ENCODE measurements at regions not wholly inside any gene's neighbourhood (a gene's known extent, or its start where the extent isn't known, plus 50 kb on each side); places are given as distances from the start of the nearest gene placed in this dataset.

DNA sequence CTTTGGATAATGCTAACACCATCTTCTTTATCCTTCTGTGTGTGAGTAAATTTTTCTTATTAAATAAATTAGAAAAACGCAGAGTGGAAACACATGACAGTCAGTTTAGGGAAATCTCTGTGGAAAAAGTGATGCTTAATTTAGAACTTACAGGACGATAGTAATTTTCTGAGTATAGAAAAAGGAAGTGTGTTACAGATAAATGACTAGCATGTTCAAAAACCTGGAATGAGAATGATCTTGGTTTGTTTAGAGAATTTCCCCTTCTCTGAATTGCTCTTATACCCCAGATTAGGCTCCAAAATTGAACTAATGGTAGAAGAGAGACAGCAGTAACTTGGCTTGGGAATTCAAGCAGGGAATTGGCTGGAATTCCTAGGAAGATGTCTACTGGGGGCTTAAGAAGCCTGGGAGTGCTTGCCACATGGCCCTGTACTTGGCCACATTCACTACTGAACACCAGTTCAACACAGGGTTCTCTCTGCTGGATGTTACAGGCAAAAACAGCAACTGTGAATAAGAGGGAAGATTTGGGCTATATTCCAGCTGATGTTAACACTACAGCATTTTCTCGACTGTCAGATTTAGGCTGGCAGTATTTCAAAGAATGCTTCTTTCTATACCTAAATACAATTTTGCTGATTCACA, 1004.2 kb downstream of the TTLL7 start:
- H3K4me3 ChIP-seq = no peak overlapping the region
- H3K4me1 ChIP-seq = no peaks in the 10 kb centered on the region
- H3K36me3 ChIP-seq = no peaks in the 10 kb centered on the region
- H3K27ac ChIP-seq = no peak overlapping the region
- TF ChIP-seq POLR2A (IDR thresholded peaks at IDR 0.05) (no peak), CTCF (IDR thresholded peaks at IDR 0.05 in 4 of 5, conservative IDR thresholded peaks at IDR 0.05 in 1 of 5) (no peak)
- DNase-seq (no peak), ATAC-seq (no peak)
- in situ Hi-C loops (cut with MboI; ENCODE audit: low sequenced_read_pairs in 4 of 4) = no loop called here
- no peaks in the 10 kb centered on the region for H3K9me3 ChIP-seq
- no peaks in the 10 kb centered on the region for H3K27me3 ChIP-seq
- intact Hi-C loops (cut with DNase I; ENCODE audit: low total_unique reads) = no loop called here

DNA sequence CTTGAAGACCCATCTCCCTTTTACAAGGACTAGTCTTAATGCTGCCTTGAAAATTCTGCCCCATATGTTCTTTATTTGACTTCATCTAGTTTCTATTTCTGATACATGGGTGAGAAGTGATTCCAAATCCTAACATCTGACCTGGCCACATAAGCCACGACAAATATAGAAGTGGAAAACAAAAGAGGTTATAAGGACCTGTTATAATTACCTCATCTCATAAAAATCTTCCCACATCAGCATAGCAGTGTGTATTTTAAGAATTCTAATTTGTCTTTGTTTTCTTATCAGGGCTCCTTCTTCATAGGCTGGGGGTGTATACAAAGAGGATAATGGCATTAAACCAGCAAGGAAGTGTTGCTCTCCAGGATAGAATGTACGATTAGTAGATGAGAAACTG, 1007.4 kb downstream of the TTLL7 start:
- TF ChIP-seq CTCF (IDR thresholded peaks at IDR 0.05 in 4 of 5, conservative IDR thresholded peaks at IDR 0.05 in 1 of 5) = no peak
- TF ChIP-seq POLR2A (IDR thresholded peaks at IDR 0.05) = no peak
- in situ Hi-C loops (cut with MboI; ENCODE audit: low sequenced_read_pairs in 4 of 4) (no loop called here), intact Hi-C loops (cut with DNase I; ENCODE audit: low total_unique reads) (no loop called here)
- no peak for DNase-seq
- no peak overlapping the region for H3K27ac ChIP-seq
- H3K27me3 ChIP-seq = no peaks in the 10 kb centered on the region
- ATAC-seq = no peak
- H3K9me3 ChIP-seq = no peaks in the 10 kb centered on the region
- no peaks in the 10 kb centered on the region for H3K4me1 ChIP-seq
- H3K4me3 ChIP-seq = no peak overlapping the region
- no peaks in the 10 kb centered on the region for H3K36me3 ChIP-seq

DNA sequence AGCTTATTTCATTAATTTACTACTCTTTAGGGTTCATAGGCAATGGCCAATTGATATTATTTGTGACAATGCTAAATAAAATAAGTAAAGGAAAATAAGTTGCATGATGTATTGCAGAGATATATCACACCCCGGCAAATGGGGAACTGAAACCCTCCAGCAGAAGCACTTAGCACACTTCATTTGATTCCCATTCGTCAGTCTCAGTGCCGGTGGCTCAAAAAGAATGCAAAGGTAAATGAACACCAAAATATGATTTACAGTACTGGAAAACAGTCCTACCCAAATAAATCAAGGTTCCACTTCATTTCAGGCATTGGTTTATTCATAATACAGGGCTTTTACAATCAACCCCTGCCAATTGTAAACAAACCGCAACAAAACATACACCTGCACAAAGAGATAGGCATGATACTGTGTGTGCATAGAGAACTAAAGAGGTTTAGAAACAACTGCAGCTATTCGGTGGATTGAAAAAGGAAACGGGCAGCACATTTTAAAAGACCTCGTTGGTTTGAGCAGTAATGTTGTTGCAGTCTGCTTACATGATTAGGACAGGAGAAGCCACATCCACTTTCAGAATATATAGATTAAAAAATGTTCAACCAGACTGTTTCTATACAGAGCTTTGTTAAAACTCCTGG, 1019.2 kb downstream of the TTLL7 start:
- no peaks in the 10 kb centered on the region for H3K4me1 ChIP-seq
- no peak for ATAC-seq
- in situ Hi-C loops (cut with MboI; ENCODE audit: low sequenced_read_pairs in 4 of 4) = no loop called here
- DNase-seq = no peak
- H3K4me3 ChIP-seq = no peak overlapping the region
- no peaks in the 10 kb centered on the region for H3K27me3 ChIP-seq
- intact Hi-C loops (cut with DNase I; ENCODE audit: low total_unique reads) = no loop called here
- H3K9me3 ChIP-seq = no peaks in the 10 kb centered on the region
- no peaks in the 10 kb centered on the region for H3K36me3 ChIP-seq
- no peak for TF ChIP-seq CTCF (IDR thresholded peaks at IDR 0.05 in 4 of 5, conservative IDR thresholded peaks at IDR 0.05 in 1 of 5)
- TF ChIP-seq POLR2A (IDR thresholded peaks at IDR 0.05) = no peak
- no peak overlapping the region for H3K27ac ChIP-seq

- Histone ChIP-seq H3K27ac (no peak overlapping the region), H3K4me3 (no peak overlapping the region), H3K9me3 (no peaks in the 10 kb centered on the region), H3K36me3 (no peaks in the 10 kb centered on the region), H3K27me3 (no peaks in the 10 kb centered on the region), H3K4me1 (no peaks in the 10 kb centered on the region)
- ATAC-seq (no peak), DNase-seq (no peak)
- intact Hi-C loops (cut with DNase I; ENCODE audit: low total_unique reads) = no loop called here
- in situ Hi-C loops (cut with MboI; ENCODE audit: low sequenced_read_pairs in 4 of 4) = no loop called here
- TF ChIP-seq POLR2A (IDR thresholded peaks at IDR 0.05) (no peak), CTCF (IDR thresholded peaks at IDR 0.05 in 4 of 5, conservative IDR thresholded peaks at IDR 0.05 in 1 of 5) (no peak)
These were observed 1020.2 kb downstream of the TTLL7 start for GRCh38 chr1:82978461-82979324.

All from gastrocnemius medialis (tissue), 4 donors.